GM06990 (cell line): ENCODE measurements at regions not wholly inside any gene's neighbourhood (a gene's known extent, or its start where the extent isn't known, plus 50 kb on each side); places are given as distances from the start of the nearest gene placed in this dataset.
A peak's percentile ranks its signal among the peaks of the same experiment; 100 is the strongest.
"Not testable (repeated sequence)": the region's sequence is repeated elsewhere in the genome, so short reads cannot be mapped to it uniquely, and the experiment has no call there.

Source experiments
- DNase-seq: peaks from one replicate; pipeline ENCODE4 v3.0.0-alpha.2; 2011; ENCODE audit not compliant: insufficient read length; ENCODE audit errors: extremely low read depth
- H3K27me3 ChIP-seq: replicated peaks from 2 replicates; pipeline ENCODE4 v1.6.0; 2011; ENCODE audit warnings: low read length; ENCODE audit not compliant: control insufficient read depth, insufficient read depth
- H3K36me3 ChIP-seq: 2 replicates; pipeline ENCODE4 v1.5.1; 2011; ENCODE audit warnings: low read length; ENCODE audit not compliant: control insufficient read depth, insufficient read depth
- H3K4me3 ChIP-seq: replicated peaks from 2 replicates; pipeline ENCODE4 v1.5.1; 2011; ENCODE audit warnings: low read depth, mild to moderate bottlenecking, control low read depth, low read length
- TF ChIP-seq, protein P1 (sequence below): IDR thresholded peaks from 2 replicates; pipeline ENCODE4 v1.5.1; 2011; ENCODE audit warnings: low read length, control low read depth, mild to moderate bottlenecking, inconsistent platforms; ENCODE audit not compliant: insufficient read depth, poor library complexity, severe bottlenecking

DNA sequence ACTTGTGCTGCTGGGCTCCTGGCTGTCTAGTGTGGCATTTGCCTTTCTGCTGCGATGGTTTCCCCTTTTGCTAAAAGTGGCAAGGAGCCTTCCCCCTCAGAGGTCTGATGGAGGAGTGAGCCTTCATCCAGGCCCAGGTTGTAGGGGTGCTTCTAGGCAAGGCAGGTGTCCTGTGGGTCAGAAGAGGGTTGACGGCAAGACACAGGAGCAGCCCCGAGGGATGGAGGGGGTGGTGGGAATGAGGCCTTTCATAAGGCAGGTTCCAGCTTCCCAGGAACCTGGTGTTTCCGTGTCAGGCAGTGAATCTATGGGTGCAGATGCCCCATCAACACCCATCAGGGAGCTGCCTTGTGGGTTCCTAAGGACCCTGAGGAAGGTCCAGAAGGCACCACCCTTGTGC lies 63.0 kb upstream of the TAMM41 start:
- Histone ChIP-seq H3K36me3 (no peaks in the 10 kb centered on the region), H3K27me3 (no peaks in the 10 kb centered on the region), H3K4me3 (no peak overlapping the region)
- no peak for DNase-seq
- TF ChIP-seq, protein P1, sequence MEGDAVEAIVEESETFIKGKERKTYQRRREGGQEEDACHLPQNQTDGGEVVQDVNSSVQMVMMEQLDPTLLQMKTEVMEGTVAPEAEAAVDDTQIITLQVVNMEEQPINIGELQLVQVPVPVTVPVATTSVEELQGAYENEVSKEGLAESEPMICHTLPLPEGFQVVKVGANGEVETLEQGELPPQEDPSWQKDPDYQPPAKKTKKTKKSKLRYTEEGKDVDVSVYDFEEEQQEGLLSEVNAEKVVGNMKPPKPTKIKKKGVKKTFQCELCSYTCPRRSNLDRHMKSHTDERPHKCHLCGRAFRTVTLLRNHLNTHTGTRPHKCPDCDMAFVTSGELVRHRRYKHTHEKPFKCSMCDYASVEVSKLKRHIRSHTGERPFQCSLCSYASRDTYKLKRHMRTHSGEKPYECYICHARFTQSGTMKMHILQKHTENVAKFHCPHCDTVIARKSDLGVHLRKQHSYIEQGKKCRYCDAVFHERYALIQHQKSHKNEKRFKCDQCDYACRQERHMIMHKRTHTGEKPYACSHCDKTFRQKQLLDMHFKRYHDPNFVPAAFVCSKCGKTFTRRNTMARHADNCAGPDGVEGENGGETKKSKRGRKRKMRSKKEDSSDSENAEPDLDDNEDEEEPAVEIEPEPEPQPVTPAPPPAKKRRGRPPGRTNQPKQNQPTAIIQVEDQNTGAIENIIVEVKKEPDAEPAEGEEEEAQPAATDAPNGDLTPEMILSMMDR = no peak

- H3K36me3 ChIP-seq, H3K27me3 ChIP-seq, H3K4me3 ChIP-seq: not testable (repeated sequence)
These were observed 63.7 kb upstream of the TAMM41 start for GRCh38 chr3:11910216-11910930.

GRCh38 chr3:11910971-11911531 lies 64.4 kb upstream of the TAMM41 start:
- TF ChIP-seq, protein P1 = no peak

More at GRCh38 chr3:11910216-11910930, 63.7 kb upstream of the TAMM41 start:
- DNase-seq = not testable (repeated sequence)

GRCh38 chr3:11911887-11912286 lies 65.2 kb upstream of the TAMM41 start:
- H3K36me3 ChIP-seq, DNase-seq, H3K27me3 ChIP-seq, H3K4me3 ChIP-seq: not testable (repeated sequence)

More at GRCh38 chr3:11910971-11911531, 64.4 kb upstream of the TAMM41 start:
- H3K36me3 ChIP-seq = no peaks in the 10 kb centered on the region
- H3K4me3 ChIP-seq = no peak overlapping the region
- peak; percentile 15 for DNase-seq
- no peaks in the 10 kb centered on the region for H3K27me3 ChIP-seq

GRCh38 chr3:11913316-11913715 lies 66.6 kb upstream of the TAMM41 start:
- H3K36me3 ChIP-seq = no peaks in the 10 kb centered on the region
- no peak overlapping the region for H3K4me3 ChIP-seq
- H3K27me3 ChIP-seq = no peaks in the 10 kb centered on the region
- no peak for DNase-seq
- TF ChIP-seq, protein P1 = no peak

- Histone ChIP-seq H3K36me3 (no peaks in the 10 kb centered on the region), H3K27me3 (no peaks in the 10 kb centered on the region), H3K4me3 (no peak overlapping the region)
- TF ChIP-seq, protein P1 = no peak
- DNase-seq = no peak
These were observed 67.4 kb upstream of the TAMM41 start for GRCh38 chr3:11914041-11914440.
